Anterior cingulate cortex (tissue), 58 donors: ENCODE measurements at regions not wholly inside any gene's neighbourhood (a gene's known extent, or its start where the extent isn't known, plus 50 kb on each side); places are given as distances from the start of the nearest gene placed in this dataset.

Source experiments
- DNase-seq, 58 donors: peaks; one replicate each; lab custom pipeline; 2025; lab: John Stamatoyannopoulos, UW

DNA sequence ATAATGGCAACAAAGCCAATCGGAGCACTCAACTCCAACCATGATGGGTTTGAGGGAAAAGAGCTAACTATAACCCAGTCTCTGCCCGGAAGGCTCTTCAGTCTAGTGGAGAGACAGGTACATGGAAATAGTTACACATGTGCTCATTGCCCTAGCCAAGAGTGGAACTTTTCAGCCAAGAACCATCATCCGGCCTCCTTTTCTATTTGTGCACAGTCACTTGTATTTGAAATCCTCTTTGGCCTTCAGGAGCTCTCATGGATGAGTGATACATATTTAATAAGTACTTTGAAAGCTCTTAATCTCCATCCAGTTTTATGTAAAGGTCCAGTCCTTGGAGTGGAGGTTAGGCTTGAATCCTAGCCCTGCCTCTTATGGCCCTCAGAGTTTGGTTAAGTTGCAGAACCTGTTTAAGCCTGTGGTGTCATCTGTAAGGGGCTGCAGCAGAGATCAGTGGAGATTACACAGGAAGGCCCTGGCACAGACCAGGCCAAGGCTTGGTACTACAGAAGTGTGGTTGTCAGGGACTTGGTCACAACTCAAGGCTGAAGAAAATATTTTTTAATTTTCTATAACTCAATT is 72.3 kb upstream of the SMLR1 start:
- DNase-seq, result no peak

DNA sequence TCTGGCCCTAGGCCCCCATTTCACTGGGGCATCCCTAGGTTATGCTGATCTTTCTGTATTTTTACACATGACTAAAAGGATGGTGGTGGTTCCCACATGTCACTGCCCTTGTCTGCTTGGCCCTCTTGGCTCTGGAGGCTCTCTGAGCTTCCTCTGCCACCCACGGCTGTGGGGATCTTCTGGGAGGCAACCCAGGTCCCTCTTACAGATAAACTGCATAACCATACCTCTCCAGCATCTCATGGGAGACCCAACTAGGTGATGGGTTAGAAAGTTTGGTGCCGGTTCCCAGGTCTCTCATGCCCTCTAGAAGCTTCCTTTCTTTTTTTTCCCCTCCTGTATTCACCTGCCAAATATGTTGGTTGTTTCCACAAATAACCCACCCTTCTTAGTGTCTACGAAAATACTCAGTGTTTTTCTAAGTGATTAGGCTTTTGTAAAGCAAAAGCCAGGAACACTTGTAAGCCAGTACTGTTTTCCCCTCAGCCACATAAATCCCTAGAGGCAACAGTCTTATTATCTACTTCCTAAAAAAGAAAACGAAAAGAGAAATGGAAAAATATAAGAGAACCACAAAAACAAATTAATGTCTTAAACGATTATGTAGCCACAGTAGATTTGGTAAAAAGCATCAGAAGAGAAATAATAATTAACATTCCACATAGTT is 71.7 kb upstream of the SMLR1 start:
- DNase-seq, result no peak

DNA sequence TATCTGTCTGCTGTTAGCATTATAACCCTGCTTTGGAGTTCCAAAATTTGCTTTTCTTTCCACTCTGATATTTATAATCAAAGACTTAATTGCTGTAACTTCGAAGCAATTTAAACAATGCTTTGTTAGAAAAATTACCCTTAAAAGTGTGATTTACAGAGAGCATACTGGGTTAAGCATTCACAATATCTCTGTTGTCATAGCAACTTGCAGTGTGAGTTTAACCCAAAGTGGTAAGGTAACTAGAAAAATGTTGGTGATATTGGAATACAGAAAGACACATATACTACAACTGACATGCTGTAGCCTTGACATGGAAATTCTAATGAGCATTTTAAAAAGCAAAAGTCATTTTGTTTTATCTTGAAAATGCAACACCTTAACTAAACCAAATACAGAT is 70.4 kb upstream of the SMLR1 start:
- DNase-seq, result no peak

DNA sequence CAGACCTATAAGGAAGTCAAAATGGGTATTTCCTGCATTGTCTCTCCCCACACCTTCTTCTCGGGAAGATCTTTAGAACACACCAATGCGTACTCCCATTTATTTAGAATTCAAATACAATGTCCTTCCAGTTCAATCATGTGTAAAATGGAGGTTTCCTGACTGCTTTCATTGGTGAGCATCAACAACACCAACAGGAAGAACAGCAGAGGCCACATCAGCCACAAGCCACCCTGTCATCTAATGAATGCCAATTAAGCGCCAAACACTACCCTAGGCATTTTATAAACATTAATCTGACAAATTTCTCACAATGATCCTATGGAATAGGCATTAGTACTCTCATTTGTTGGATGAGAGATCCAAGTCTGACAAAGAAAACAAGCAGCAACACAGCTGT is 68.4 kb upstream of the SMLR1 start:
- no peak for DNase-seq

DNA sequence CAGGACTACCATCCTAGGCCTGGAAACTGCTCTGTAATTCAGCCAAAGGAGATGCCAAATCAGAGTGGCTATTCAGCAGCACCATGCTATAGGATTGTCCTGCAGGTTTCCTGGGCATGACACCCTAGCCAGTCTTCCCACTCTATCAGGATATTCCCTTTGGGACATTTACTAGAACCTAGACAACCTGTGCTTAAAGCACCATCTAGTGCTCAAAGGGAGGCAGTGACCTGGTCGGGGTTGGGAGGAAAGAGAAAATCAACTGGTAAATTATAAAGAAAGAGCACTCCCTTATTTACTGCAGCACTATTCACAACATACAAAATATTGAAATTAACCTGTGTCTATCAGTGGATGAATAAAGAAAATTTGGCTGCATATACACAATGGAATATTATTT is 67.2 kb upstream of the SMLR1 start:
- DNase-seq, result no peak

DNA sequence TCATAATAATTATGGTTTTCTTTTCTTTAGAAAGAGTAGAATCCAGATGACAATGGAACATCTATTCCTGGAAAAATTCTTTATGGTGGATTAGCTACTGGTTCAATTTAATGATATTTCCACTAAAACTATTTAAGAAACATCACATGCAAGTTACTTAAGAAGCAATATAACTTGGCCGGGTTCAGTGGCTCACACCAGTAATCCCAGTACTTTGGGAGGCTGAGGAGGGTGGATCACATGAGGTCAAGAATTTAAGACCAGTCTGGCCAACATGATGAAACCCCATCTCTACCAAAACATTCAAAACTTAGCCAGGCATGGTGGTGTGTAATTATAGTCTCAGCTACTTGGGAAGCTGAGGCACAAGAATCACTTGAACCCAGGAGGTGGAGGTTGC is 65.9 kb upstream of the SMLR1 start:
- no peak for DNase-seq

DNA sequence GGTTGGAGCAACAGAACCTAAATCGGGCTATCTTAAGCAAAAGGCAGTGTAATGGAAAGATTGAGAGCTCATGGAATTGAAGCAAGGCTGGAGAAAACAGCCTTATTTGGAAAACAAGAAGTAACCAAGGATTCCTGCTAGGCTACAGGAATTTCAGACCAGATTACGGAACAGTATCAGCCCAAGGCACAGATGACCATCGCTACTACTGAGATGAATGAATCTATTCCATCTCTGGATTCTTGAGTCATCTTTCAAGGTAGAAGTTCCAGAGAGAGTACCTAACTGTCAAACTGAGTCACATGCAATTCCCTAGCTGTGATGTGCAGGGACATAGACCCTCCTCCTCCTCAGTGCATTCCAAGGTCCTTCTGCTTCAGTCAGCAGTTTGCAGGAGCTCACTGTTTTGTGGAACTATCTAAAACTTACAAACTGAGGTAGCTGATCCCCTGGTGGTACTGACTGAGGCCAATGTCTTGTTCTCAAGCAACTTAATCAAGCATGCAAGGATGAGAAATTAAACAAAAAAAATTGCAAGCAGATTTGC is 62.0 kb upstream of the SMLR1 start:
- no peak for DNase-seq

DNA sequence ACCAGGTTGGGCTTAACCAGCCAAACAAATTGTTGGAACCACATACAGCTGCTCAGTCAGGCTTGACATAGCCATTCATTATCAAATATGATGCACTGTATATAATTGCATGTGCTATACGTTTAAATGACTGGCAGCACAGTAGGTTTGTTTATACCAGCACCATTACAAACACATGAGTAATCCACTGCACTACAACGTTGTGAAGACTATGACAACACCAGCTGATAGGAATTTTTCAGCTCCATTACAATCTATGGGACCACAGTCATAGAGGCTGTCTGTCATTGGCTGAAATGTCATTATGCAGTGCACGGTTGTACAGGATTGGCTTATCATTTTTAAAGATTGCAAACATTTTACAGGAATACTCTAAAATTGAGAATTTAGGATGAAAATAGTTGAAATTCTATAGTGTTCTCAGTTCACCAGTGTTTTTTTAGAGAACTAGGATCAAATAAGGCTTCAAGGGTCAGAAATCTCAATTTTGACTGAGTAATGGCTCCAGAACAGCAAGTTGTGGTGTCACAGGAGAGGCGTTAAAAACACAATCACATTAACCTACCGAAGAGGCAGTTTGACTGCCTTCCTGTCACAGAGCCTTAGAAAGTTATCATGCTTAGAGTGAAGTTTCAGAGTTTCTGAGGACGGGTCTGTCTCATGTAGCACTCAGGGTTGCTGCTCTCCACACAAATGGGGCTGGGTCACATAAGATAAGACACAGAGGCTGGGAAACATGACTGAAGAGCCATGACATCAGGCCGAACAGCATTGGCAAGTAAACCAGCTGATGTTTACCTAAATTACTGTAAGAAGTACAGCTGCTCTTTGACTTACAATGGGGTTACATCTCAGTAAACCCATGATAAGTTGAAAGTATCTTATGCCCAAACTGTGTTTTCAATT is 60.7 kb upstream of the SMLR1 start:
- no peak for DNase-seq

DNA sequence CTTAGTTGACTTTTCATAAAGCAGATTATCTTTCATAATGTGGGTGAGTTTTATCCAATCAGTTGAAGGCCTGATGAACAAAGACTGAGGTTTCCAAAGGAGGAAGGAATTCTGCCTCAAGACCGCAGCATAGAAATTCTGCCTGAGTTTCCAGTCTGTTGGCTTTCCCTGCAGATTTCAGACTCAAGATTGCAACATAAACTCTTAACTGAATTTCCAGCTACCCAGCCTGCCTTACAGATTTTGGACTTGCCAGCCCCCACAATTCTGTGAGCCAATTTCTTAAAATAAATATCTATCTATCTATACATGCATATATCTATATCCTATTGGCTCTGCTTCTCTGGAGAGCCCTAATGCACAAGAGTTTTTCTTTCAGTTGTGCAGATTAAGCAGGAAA is 57.3 kb upstream of the SMLR1 start:
- DNase-seq, result no peak

DNA sequence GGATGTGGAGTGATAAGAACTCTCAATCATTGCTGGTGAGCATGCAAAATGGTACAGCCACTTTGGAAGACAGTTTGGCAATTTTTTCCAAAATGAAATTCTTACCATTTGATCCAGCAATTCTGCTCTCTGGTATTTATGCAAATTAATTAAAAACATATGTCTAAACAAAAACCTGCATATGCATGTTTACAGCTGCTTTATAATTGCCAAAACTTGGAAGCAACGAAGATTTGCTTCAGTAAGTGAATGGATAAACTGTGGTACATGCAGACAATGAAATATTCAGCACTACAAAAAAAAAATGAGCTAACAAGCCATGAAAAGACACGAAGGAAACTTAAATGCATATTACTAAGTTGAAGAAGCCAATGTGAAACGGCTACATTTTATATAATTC is 55.5 kb upstream of the SMLR1 start:
- no peak for DNase-seq

DNA sequence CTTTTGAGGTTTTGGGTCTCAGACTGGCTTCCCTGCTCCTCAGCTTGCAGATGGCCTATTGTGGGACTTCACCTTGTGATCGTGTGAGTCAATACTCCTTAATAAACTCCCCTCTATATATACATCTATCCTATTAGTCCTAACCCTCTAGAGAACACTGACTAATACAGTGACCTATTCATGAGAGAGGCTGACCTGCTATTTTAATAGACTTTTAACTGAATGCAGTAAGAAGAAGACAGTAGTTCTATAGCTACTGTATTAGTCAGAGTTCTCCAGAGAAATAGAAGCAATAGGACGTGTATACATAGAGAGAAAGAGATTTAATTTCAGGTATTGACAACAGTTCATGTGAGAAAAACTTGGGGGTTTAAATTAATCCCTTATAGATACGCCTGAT is 53.3 kb upstream of the SMLR1 start:
- DNase-seq, result no peak

DNA sequence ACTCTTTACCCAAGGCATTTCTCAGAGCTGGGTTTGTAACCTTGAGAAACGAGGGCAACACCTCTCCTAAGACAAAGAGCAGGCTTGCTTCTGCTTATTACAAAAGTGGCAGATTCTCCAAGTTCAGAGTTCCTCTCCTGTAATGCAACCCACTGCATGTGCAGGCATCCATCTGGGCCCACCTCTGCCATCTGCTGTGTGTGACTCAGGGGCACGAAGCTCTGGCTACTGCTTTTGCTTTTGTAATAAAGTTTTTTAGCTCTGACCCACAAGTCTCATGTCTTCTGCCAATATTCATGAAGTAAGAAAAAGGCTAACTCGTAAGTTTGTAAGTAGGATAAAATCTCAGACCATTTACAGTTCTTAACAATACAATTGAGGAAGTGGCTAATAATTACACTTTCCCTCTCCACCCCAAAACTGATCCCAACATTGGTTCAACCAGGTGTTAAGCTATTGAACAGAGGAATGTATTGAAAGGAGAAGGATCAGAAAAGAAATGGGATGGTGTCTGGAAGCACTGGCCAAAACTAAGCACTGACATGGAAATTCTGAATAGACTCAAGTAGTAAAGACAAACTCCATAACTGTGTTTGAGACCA is 51.7 kb upstream of the SMLR1 start:
- no peak for DNase-seq

DNA sequence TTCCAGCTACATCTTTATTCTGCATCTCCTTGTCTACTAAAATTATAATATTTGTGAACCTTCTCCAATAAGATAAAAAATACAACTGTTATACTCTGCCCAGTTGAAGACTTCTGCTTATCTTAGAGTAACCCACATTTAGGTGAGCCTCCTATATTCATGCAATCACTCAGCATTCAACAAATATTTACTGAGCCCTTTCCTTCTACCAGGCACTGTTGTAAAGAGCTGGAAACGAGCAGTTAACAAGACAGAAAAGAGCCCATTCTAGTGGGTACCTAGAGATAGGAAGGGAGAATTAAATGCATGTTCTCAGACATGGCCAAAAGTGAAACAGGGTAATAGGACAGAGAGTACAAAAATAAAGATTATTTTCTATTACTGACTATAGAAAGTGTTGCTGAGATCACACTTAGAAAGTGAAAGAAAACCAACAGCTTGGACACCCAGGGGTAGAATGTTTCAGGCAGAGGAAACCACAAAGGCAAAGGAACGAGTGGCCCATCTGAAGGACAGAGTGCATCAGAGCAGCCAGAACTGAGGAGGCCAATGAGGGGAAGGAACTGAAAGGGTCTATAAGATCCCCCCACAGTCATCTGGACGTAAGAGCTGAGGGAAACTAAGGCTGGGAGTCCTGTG is 50.8 kb upstream of the SMLR1 start:
- DNase-seq, result no peak
